ENCODE measurements at regions not wholly inside any gene's neighbourhood (a gene's known extent, or its start where the extent isn't known, plus 50 kb on each side); places are given as distances from the start of the nearest gene placed in this dataset.

DNA sequence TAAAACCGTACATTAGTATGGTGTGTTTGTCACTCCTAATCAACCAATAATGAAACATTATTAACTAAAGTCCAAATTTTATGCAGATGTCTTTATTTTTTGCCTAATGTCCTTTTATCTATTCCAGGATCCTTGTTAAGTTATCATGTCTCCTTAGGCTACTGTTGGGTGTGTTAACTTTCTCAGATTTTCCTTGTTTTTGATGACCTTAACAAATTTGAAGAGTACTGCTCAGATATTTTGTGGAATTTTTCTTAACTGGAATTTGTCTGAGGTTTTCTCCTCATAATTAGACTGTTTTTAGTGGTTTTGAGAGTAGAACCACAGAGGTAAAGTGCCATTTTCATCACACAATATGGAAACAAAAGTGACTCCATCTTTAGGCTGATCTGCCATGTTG lies 406.3 kb downstream of the MEI4 start:
- no peaks in the 10 kb centered on the region for H3K27me3 ChIP-seq (replicated peaks in 1 of 2; ENCODE audit: control insufficient read depth in 2 of 2, extremely low read depth in 1 of 2, insufficient read depth in 2 of 2, low read length in 1 of 2)
- no peak overlapping the region for H3K4me3 Mint-ChIP-seq
- no peaks in the 10 kb centered on the region for H3K4me1 Mint-ChIP-seq
- no peaks in the 10 kb centered on the region for H3K9me3 ChIP-seq
- no CpG with 5 or more reads among the region's 1 CpG for WGBS (ENCODE audit: insufficient coverage)
- no peaks in the 10 kb centered on the region for H3K4me1 ChIP-seq (ENCODE audit: control insufficient read depth in 1 of 2, extremely low read depth in 1 of 2, insufficient read depth in 2 of 2, low read length in 2 of 2)
- no peak overlapping the region for H3K4me3 ChIP-seq (ENCODE audit: control insufficient read depth in 1 of 2, extremely low read depth in 1 of 2, low read length in 1 of 2)
- H3K36me3 ChIP-seq (ENCODE audit: control insufficient read depth in 2 of 2, extremely low read depth in 1 of 2, insufficient read depth in 1 of 2, low read length in 1 of 2), result no peaks in the 10 kb centered on the region
- CTCF ChIA-PET, result no interaction called here
- H3K27ac Mint-ChIP-seq, result no peak overlapping the region
- no peak for DNase-seq
- no peaks in the 10 kb centered on the region for H3K36me3 Mint-ChIP-seq
- no peaks in the 10 kb centered on the region for H3K27me3 Mint-ChIP-seq
- H3K27ac ChIP-seq (ENCODE audit: low read length), result no peak overlapping the region
- no peak for ATAC-seq (replicated peaks in 1 of 4)
- peaks cover 5 to 16% (median 15%) of the 10 kb centered on the region in 3 donors for H3K9me3 Mint-ChIP-seq
- POLR2A ChIA-PET, result no interaction called here

GRCh38 chr6:78062993-78063392 lies 410.2 kb downstream of the MEI4 start:
- no peaks in the 10 kb centered on the region for H3K36me3 ChIP-seq (ENCODE audit: control insufficient read depth in 2 of 2, extremely low read depth in 1 of 2, insufficient read depth in 1 of 2, low read length in 1 of 2)
- no peak for DNase-seq
- Mint-ChIP-seq H3K4me1 (no peaks in the 10 kb centered on the region), H3K4me3 (no peak overlapping the region), H3K36me3 (no peaks in the 10 kb centered on the region), H3K27me3 (no peaks in the 10 kb centered on the region), H3K9me3 (peaks cover 3 to 14% (median 7%) of the 10 kb centered on the region in 3 donors), H3K27ac (no peak overlapping the region)
- ChIA-PET POLR2A (no interaction called here), CTCF (no interaction called here)
- no peaks in the 10 kb centered on the region for H3K4me1 ChIP-seq (ENCODE audit: control insufficient read depth in 1 of 2, extremely low read depth in 1 of 2, insufficient read depth in 2 of 2, low read length in 2 of 2)
- H3K9me3 ChIP-seq, result no peaks in the 10 kb centered on the region
- no peak overlapping the region for H3K4me3 ChIP-seq (ENCODE audit: control insufficient read depth in 1 of 2, extremely low read depth in 1 of 2, low read length in 1 of 2)
- no peaks in the 10 kb centered on the region for H3K27me3 ChIP-seq (replicated peaks in 1 of 2; ENCODE audit: control insufficient read depth in 2 of 2, extremely low read depth in 1 of 2, insufficient read depth in 2 of 2, low read length in 1 of 2)
- H3K27ac ChIP-seq (ENCODE audit: low read length), result no peak overlapping the region
- WGBS (ENCODE audit: insufficient coverage), result 87% methylated on average over 4 of the region's 4 CpGs
- ATAC-seq (replicated peaks in 1 of 4), result no peak

DNA sequence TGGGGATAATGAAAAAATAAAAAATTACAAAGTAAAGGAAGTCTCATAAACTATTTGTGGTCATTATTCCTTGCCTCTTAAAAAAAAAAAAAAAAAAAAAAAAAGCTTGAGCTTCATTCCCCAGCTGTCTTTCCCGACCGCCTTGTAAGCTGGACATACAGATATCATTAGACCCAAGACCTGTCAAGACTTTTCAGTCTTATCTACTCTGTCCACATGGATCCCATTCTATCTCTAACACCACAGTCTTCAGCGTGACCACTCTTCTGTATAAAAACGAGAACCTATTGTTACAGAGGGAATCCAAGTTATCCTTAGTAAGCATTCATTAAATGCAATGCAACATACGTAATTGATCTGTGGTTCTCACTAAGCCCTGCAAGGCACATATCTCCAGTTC lies 423.5 kb downstream of the MEI4 start:
- H3K4me3 Mint-ChIP-seq, result no peak overlapping the region
- no peak overlapping the region for H3K4me3 ChIP-seq (ENCODE audit: control insufficient read depth in 1 of 2, extremely low read depth in 1 of 2, low read length in 1 of 2)

GRCh38 chr6:78089531-78089930 lies 436.7 kb downstream of the MEI4 start:
- Histone ChIP-seq H3K36me3 (ENCODE audit: control insufficient read depth in 2 of 2, extremely low read depth in 1 of 2, insufficient read depth in 1 of 2, low read length in 1 of 2) (no peaks in the 10 kb centered on the region), H3K27me3 (replicated peaks in 1 of 2; ENCODE audit: control insufficient read depth in 2 of 2, extremely low read depth in 1 of 2, insufficient read depth in 2 of 2, low read length in 1 of 2) (no peaks in the 10 kb centered on the region), H3K4me3 (ENCODE audit: control insufficient read depth in 1 of 2, extremely low read depth in 1 of 2, low read length in 1 of 2) (no peak overlapping the region), H3K4me1 (ENCODE audit: control insufficient read depth in 1 of 2, extremely low read depth in 1 of 2, insufficient read depth in 2 of 2, low read length in 2 of 2) (no peaks in the 10 kb centered on the region), H3K9me3 (no peaks in the 10 kb centered on the region), H3K27ac (ENCODE audit: low read length) (no peak overlapping the region)
- Mint-ChIP-seq H3K9me3 (peaks cover 7 to 16% (median 9%) of the 10 kb centered on the region in 3 donors), H3K36me3 (no peaks in the 10 kb centered on the region), H3K27me3 (no peaks in the 10 kb centered on the region), H3K4me3 (no peak overlapping the region), H3K27ac (no peak overlapping the region), H3K4me1 (no peaks in the 10 kb centered on the region)
- POLR2A ChIA-PET, result no interaction called here
- 33% methylated on average over 1 of the region's 2 CpGs for WGBS (ENCODE audit: insufficient coverage)
- CTCF ChIA-PET, result interaction anchor here in 1 of 2 donors (0.8 kb wide), 1 partner anchor 130 kb away, joined by 3 read pairs; no protein-coding TSS in a partner anchor
- DNase-seq (no peak), ATAC-seq (replicated peaks in 1 of 4) (no peak)

More for the DNA sequence above, 423.5 kb downstream of the MEI4 start:
- H3K36me3 Mint-ChIP-seq, result no peaks in the 10 kb centered on the region
- H3K4me1 Mint-ChIP-seq, result no peaks in the 10 kb centered on the region
- no peak overlapping the region for H3K27ac ChIP-seq (ENCODE audit: low read length)
- CTCF ChIA-PET, result no interaction called here
- POLR2A ChIA-PET, result no interaction called here
- no CpG with 5 or more reads among the region's 5 CpGs for WGBS (ENCODE audit: insufficient coverage)
- no peaks in the 10 kb centered on the region for H3K4me1 ChIP-seq (ENCODE audit: control insufficient read depth in 1 of 2, extremely low read depth in 1 of 2, insufficient read depth in 2 of 2, low read length in 2 of 2)
- no peaks in the 10 kb centered on the region for H3K27me3 ChIP-seq (replicated peaks in 1 of 2; ENCODE audit: control insufficient read depth in 2 of 2, extremely low read depth in 1 of 2, insufficient read depth in 2 of 2, low read length in 1 of 2)
- H3K27ac Mint-ChIP-seq, result no peak overlapping the region
- H3K9me3 Mint-ChIP-seq, result peaks cover 0 to 11% (median 7%) of the 10 kb centered on the region in 3 donors
- no peaks in the 10 kb centered on the region for H3K36me3 ChIP-seq (ENCODE audit: control insufficient read depth in 2 of 2, extremely low read depth in 1 of 2, insufficient read depth in 1 of 2, low read length in 1 of 2)
- DNase-seq, result no peak
- H3K9me3 ChIP-seq, result no peaks in the 10 kb centered on the region
- no peak for ATAC-seq (replicated peaks in 1 of 4)
- no peaks in the 10 kb centered on the region for H3K27me3 Mint-ChIP-seq

- Histone ChIP-seq H3K36me3 (ENCODE audit: control insufficient read depth in 2 of 2, extremely low read depth in 1 of 2, insufficient read depth in 1 of 2, low read length in 1 of 2) (no peaks in the 10 kb centered on the region), H3K27ac (ENCODE audit: low read length) (no peak overlapping the region), H3K27me3 (replicated peaks in 1 of 2; ENCODE audit: control insufficient read depth in 2 of 2, extremely low read depth in 1 of 2, insufficient read depth in 2 of 2, low read length in 1 of 2) (no peaks in the 10 kb centered on the region), H3K9me3 (no peaks in the 10 kb centered on the region), H3K4me3 (ENCODE audit: control insufficient read depth in 1 of 2, extremely low read depth in 1 of 2, low read length in 1 of 2) (no peak overlapping the region), H3K4me1 (ENCODE audit: control insufficient read depth in 1 of 2, extremely low read depth in 1 of 2, insufficient read depth in 2 of 2, low read length in 2 of 2) (no peaks in the 10 kb centered on the region)
- no peaks in the 10 kb centered on the region for H3K4me1 Mint-ChIP-seq
- CTCF ChIA-PET, result no interaction called here
- no peaks in the 10 kb centered on the region for H3K27me3 Mint-ChIP-seq
- DNase-seq, result no peak
- no peaks in the 10 kb centered on the region for H3K36me3 Mint-ChIP-seq
- peaks cover 0 to 6% (median 5%) of the 10 kb centered on the region in 3 donors for H3K9me3 Mint-ChIP-seq
- no peak overlapping the region for H3K27ac Mint-ChIP-seq
- WGBS (ENCODE audit: insufficient coverage), result no CpG with 5 or more reads among the region's 1 CpG
- no peak overlapping the region for H3K4me3 Mint-ChIP-seq
- ATAC-seq (replicated peaks in 1 of 4), result no peak
- POLR2A ChIA-PET, result no interaction called here
These were observed 441.1 kb downstream of the MEI4 start for GRCh38 chr6:78093906-78094305.

DNA sequence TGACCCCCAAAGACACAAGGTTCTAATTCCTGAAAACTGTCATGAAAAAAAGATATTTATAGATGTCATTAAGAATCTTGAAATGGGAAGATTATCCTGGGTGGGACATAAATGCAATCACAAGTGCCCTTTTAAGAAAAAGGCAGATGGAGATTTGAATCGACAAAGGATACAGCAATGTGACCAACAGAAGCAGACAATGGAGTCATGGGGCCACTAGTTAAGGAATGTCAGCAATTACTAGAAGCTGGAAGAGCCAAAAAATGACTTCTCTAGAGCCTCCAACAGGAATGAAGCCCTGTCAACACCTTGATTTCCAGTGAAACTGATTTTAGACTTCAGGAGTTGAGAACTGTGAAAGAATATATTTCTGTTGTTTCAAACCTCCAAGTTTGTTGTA lies 448.5 kb downstream of the MEI4 start:
- ChIA-PET CTCF (no interaction called here), POLR2A (no interaction called here)
- H3K36me3 Mint-ChIP-seq, result no peaks in the 10 kb centered on the region
- no peaks in the 10 kb centered on the region for H3K4me1 Mint-ChIP-seq
- H3K27ac Mint-ChIP-seq, result no peak overlapping the region
- no peak overlapping the region for H3K27ac ChIP-seq (ENCODE audit: low read length)
- no peak overlapping the region for H3K4me3 Mint-ChIP-seq
- WGBS (ENCODE audit: insufficient coverage), result 67% methylated on average over 1 of the region's 1 CpG
- ATAC-seq (replicated peaks in 1 of 4) (no peak), DNase-seq (no peak)
- peaks cover 4 to 8% (median 4%) of the 10 kb centered on the region in 3 donors for H3K9me3 Mint-ChIP-seq
- H3K4me1 ChIP-seq (ENCODE audit: control insufficient read depth in 1 of 2, extremely low read depth in 1 of 2, insufficient read depth in 2 of 2, low read length in 2 of 2), result no peaks in the 10 kb centered on the region
- H3K4me3 ChIP-seq (ENCODE audit: control insufficient read depth in 1 of 2, extremely low read depth in 1 of 2, low read length in 1 of 2), result no peak overlapping the region
- no peaks in the 10 kb centered on the region for H3K36me3 ChIP-seq (ENCODE audit: control insufficient read depth in 2 of 2, extremely low read depth in 1 of 2, insufficient read depth in 1 of 2, low read length in 1 of 2)
- H3K27me3 ChIP-seq (replicated peaks in 1 of 2; ENCODE audit: control insufficient read depth in 2 of 2, extremely low read depth in 1 of 2, insufficient read depth in 2 of 2, low read length in 1 of 2), result no peaks in the 10 kb centered on the region
- H3K27me3 Mint-ChIP-seq, result no peaks in the 10 kb centered on the region
- no peaks in the 10 kb centered on the region for H3K9me3 ChIP-seq

- H3K4me3 ChIP-seq (ENCODE audit: control insufficient read depth in 1 of 2, extremely low read depth in 1 of 2, low read length in 1 of 2), result no peak overlapping the region
- ATAC-seq (replicated peaks in 1 of 4) (no peak), DNase-seq (no peak)
- Mint-ChIP-seq H3K36me3 (no peaks in the 10 kb centered on the region), H3K27me3 (no peaks in the 10 kb centered on the region), H3K4me3 (no peak overlapping the region), H3K9me3 (peaks cover 4 to 14% (median 13%) of the 10 kb centered on the region in 3 donors), H3K27ac (no peak overlapping the region), H3K4me1 (no peaks in the 10 kb centered on the region)
- POLR2A ChIA-PET, result no interaction called here
- H3K27ac ChIP-seq (ENCODE audit: low read length), result no peak overlapping the region
- no peaks in the 10 kb centered on the region for H3K9me3 ChIP-seq
- CTCF ChIA-PET, result no interaction called here
- H3K4me1 ChIP-seq (ENCODE audit: control insufficient read depth in 1 of 2, extremely low read depth in 1 of 2, insufficient read depth in 2 of 2, low read length in 2 of 2), result no peaks in the 10 kb centered on the region
- H3K27me3 ChIP-seq (replicated peaks in 1 of 2; ENCODE audit: control insufficient read depth in 2 of 2, extremely low read depth in 1 of 2, insufficient read depth in 2 of 2, low read length in 1 of 2), result no peaks in the 10 kb centered on the region
- H3K36me3 ChIP-seq (ENCODE audit: control insufficient read depth in 2 of 2, extremely low read depth in 1 of 2, insufficient read depth in 1 of 2, low read length in 1 of 2), result no peaks in the 10 kb centered on the region
These were observed 457.8 kb downstream of the MEI4 start for GRCh38 chr6:78110641-78111040.
